ENCODE measurements at regions not wholly inside any gene's neighbourhood (a gene's known extent, or its start where the extent isn't known, plus 50 kb on each side); places are given as distances from the start of the nearest gene placed in this dataset.

DNA sequence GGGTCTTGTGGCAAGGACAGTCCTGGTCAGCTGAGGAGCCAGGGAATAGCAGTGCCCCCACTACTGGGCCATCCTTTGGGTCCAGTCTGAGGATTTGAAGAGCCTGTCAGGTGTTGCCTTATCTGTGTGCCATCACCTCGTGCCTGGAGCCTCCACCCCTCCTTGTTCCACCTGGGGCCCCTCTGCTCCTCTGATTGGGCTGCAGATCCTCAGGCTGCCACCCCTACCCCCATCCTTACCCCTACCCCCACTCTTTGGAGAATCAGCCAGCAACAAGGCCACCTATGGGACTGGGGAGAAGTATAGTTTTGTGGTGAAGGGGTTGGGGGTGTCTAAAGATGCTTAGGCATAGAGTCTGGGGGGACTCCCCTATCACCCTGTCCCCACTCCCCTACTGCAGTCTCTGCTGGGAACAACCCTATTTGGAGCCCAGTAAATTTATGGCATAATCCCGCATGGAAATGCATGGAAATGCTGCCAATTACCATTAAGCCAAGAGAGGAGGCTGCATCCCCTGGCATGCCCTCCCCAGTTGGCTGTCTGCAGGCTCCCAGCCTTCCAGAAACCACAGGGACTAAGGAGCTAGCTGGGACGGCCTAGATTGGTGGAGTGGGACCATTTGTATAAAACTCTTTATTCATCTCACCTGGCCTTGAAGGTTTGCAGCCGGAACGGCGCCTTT lies 142.7 kb upstream of the CSF3R start:
- no peak overlapping the region for H3K9ac ChIP-seq (ENCODE audit: insufficient read length)
- H3K4me3 ChIP-seq, result no peak overlapping the region
- TF ChIP-seq FOXP2 (optimal IDR thresholded peaks at IDR 0.05; ENCODE audit: control extremely low read depth, extremely low read length, insufficient read depth) (no peak), POLR2AphosphoS5 (IDR thresholded peaks at IDR 0.05; ENCODE audit: borderline replicate concordance, low read depth, low read length) (no peak), EZH2 (IDR thresholded peaks at IDR 0.05) (no peak)
- no peak for DNase-seq (ENCODE audit: low read depth, low spot score)
- H3K36me3 ChIP-seq (ENCODE audit: insufficient read depth, low read length), result no peaks in the 10 kb centered on the region
- no peak overlapping the region for H3K27ac ChIP-seq
- H3K9me3 ChIP-seq (ENCODE audit: low read depth, low read length), result no peaks in the 10 kb centered on the region

DNA sequence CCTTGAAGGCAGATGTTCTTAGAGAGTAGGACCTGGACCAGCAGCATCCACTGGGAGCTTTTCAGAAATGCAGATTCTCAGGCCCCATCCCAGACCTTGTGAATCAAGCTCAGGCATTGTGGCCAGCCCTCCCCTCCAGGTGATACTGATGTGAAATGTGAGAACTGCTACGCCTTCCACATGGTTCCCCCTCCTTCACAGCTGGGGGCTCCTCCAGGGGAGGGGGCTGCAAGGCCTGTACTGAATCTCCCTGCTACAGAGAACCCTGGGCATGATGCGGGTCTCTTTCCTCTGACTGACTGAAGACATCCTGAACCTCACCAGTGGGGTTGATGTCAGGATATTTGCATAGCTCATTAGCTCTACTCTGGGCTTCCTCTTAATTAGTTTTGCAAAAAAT lies 141.8 kb upstream of the CSF3R start:
- TF ChIP-seq EZH2 (IDR thresholded peaks at IDR 0.05) (no peak), FOXP2 (optimal IDR thresholded peaks at IDR 0.05; ENCODE audit: control extremely low read depth, extremely low read length, insufficient read depth) (no peak), POLR2AphosphoS5 (IDR thresholded peaks at IDR 0.05; ENCODE audit: borderline replicate concordance, low read depth, low read length) (no peak)
- Histone ChIP-seq H3K36me3 (ENCODE audit: insufficient read depth, low read length) (no peaks in the 10 kb centered on the region), H3K9me3 (ENCODE audit: low read depth, low read length) (no peaks in the 10 kb centered on the region), H3K4me3 (no peak overlapping the region), H3K9ac (ENCODE audit: insufficient read length) (no peak overlapping the region), H3K27ac (no peak overlapping the region)
- no peak for DNase-seq (ENCODE audit: low read depth, low spot score)

DNA sequence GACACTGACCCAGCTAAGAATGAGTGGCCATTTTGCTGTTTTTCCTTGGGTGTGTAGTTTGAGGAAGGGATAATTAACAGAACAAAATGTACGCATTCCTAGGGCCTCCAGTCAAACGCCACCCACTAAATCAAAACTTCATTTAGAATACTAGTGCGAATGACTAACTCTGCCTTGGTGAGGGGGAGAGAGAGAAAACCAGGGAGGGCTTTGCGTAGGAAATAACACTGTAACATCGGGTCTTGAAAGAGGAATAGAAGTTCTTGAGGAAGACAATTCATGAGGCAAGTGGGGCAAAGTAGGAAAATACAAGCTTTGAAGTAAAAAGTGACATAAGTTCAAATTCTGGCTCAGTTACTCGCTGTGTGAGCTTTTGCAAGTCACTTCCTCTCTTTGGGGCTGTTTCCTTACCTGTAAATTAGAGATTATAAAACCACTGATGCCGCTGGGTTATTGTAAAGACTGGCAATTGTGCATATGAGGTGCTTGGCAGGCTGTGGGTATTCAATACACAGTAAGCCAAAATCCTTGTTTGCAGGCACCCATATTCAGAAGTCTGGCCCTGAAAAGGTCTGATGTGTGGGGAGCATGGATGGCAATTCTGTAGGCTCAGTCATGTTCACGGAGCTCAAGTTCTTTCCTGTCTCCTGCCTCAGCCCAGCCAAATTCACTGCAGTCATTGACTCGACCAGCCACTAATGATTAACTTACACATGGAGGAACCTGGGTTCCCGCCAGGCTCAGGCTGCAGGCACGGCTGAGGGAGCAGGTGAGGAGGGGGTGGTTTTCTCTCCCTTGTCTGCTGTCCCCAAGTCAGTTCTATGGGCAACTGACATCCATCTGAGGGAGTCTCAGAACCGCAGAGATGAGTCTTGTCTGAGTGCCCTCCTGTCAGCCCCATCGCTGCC lies 140.3 kb upstream of the CSF3R start:
- no peak overlapping the region for H3K27ac ChIP-seq
- DNase-seq (ENCODE audit: low read depth, low spot score), result no peak
- TF ChIP-seq EZH2 (IDR thresholded peaks at IDR 0.05) (no peak), FOXP2 (optimal IDR thresholded peaks at IDR 0.05; ENCODE audit: control extremely low read depth, extremely low read length, insufficient read depth) (no peak), POLR2AphosphoS5 (IDR thresholded peaks at IDR 0.05; ENCODE audit: borderline replicate concordance, low read depth, low read length) (no peak)
- no peak overlapping the region for H3K4me3 ChIP-seq
- H3K36me3 ChIP-seq (ENCODE audit: insufficient read depth, low read length), result no peaks in the 10 kb centered on the region
- no peaks in the 10 kb centered on the region for H3K9me3 ChIP-seq (ENCODE audit: low read depth, low read length)
- H3K9ac ChIP-seq (ENCODE audit: insufficient read length), result no peak overlapping the region

- TF ChIP-seq POLR2AphosphoS5 (IDR thresholded peaks at IDR 0.05; ENCODE audit: borderline replicate concordance, low read depth, low read length) (no peak), FOXP2 (optimal IDR thresholded peaks at IDR 0.05; ENCODE audit: control extremely low read depth, extremely low read length, insufficient read depth) (no peak), EZH2 (IDR thresholded peaks at IDR 0.05) (no peak)
- H3K4me3 ChIP-seq, result no peak overlapping the region
- no peak for DNase-seq (ENCODE audit: low read depth, low spot score)
- no peak overlapping the region for H3K9ac ChIP-seq (ENCODE audit: insufficient read length)
- no peaks in the 10 kb centered on the region for H3K9me3 ChIP-seq (ENCODE audit: low read depth, low read length)
- H3K36me3 ChIP-seq (ENCODE audit: insufficient read depth, low read length), result no peaks in the 10 kb centered on the region
- no peak overlapping the region for H3K27ac ChIP-seq
Observed at GRCh38 chr1:36621531-36621930, 138.8 kb upstream of the CSF3R start.

GRCh38 chr1:36620142-36620541 lies 137.4 kb upstream of the CSF3R start:
- DNase-seq (ENCODE audit: low read depth, low spot score), result no peak
- no peaks in the 10 kb centered on the region for H3K9me3 ChIP-seq (ENCODE audit: low read depth, low read length)
- H3K9ac ChIP-seq (ENCODE audit: insufficient read length), result no peak overlapping the region
- no peaks in the 10 kb centered on the region for H3K36me3 ChIP-seq (ENCODE audit: insufficient read depth, low read length)
- no peak overlapping the region for H3K4me3 ChIP-seq
- H3K27ac ChIP-seq, result no peak overlapping the region
- TF ChIP-seq POLR2AphosphoS5 (IDR thresholded peaks at IDR 0.05; ENCODE audit: borderline replicate concordance, low read depth, low read length), result no peak
- TF ChIP-seq EZH2 (IDR thresholded peaks at IDR 0.05), result no peak
- no peak for TF ChIP-seq FOXP2 (optimal IDR thresholded peaks at IDR 0.05; ENCODE audit: control extremely low read depth, extremely low read length, insufficient read depth)

DNA sequence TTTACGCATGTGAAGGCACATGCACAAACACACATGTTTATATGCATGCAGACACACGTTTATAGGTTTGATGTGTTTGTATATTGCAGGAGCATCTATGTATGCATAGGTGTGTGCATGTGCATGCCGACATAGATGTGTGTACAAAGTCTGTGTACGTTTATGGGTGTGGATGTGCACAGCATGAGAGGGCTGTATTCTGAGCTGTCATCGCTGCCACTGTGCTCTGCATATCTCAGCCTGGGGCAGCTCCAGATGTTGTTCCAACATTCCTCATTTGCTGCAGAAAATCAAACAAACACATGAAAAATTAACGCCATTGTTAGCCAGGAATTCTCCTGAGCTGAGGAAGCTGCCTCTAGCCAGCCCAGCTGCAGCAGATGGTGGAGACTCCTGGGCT lies 132.3 kb upstream of the CSF3R start:
- no peak overlapping the region for H3K9ac ChIP-seq (ENCODE audit: insufficient read length)
- H3K9me3 ChIP-seq (ENCODE audit: low read depth, low read length), result no peaks in the 10 kb centered on the region
- no peak overlapping the region for H3K27ac ChIP-seq
- no peak for DNase-seq (ENCODE audit: low read depth, low spot score)
- H3K4me3 ChIP-seq, result no peak overlapping the region
- no peaks in the 10 kb centered on the region for H3K36me3 ChIP-seq (ENCODE audit: insufficient read depth, low read length)
- TF ChIP-seq POLR2AphosphoS5 (IDR thresholded peaks at IDR 0.05; ENCODE audit: borderline replicate concordance, low read depth, low read length), result no peak

DNA sequence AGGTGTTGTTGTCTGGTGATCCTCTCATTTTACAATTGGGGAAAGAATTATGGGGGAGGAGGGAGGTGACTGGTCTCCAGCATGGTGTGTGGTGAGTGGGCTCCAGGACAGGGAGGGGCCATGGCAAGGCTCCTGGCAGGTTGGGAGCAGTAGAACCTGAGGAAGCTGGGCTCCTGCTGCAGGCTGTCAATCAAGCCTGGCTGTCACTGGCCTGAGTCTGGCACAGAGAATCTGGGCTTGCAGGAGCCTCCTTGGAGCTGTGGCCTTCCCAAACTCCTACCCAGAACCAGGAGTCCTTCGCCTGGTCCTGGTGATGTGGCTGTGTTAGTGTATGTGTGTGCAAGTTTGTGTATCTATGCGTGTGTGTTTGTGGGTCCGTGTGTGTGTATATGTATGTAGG lies 131.9 kb upstream of the CSF3R start:
- no peak for DNase-seq (ENCODE audit: low read depth, low spot score)
- Histone ChIP-seq H3K27ac (no peak overlapping the region), H3K9ac (ENCODE audit: insufficient read length) (no peak overlapping the region), H3K9me3 (ENCODE audit: low read depth, low read length) (no peaks in the 10 kb centered on the region), H3K36me3 (ENCODE audit: insufficient read depth, low read length) (no peaks in the 10 kb centered on the region), H3K4me3 (no peak overlapping the region)
- TF ChIP-seq EZH2 (IDR thresholded peaks at IDR 0.05), result no peak
- no peak for TF ChIP-seq POLR2AphosphoS5 (IDR thresholded peaks at IDR 0.05; ENCODE audit: borderline replicate concordance, low read depth, low read length)
- no peak for TF ChIP-seq FOXP2 (optimal IDR thresholded peaks at IDR 0.05; ENCODE audit: control extremely low read depth, extremely low read length, insufficient read depth)

GRCh38 chr1:36613721-36614120 lies 131.0 kb upstream of the CSF3R start:
- H3K36me3 ChIP-seq (ENCODE audit: insufficient read depth, low read length), result no peaks in the 10 kb centered on the region

More at GRCh38 chr1:36613721-36614120, 131.0 kb upstream of the CSF3R start:
- no peak overlapping the region for H3K27ac ChIP-seq
- H3K9ac ChIP-seq (ENCODE audit: insufficient read length), result no peak overlapping the region
- no peak overlapping the region for H3K4me3 ChIP-seq
- no peak for DNase-seq (ENCODE audit: low read depth, low spot score)
- no peak for TF ChIP-seq POLR2AphosphoS5 (IDR thresholded peaks at IDR 0.05; ENCODE audit: borderline replicate concordance, low read depth, low read length)
- no peak for TF ChIP-seq EZH2 (IDR thresholded peaks at IDR 0.05)
- no peak for TF ChIP-seq FOXP2 (optimal IDR thresholded peaks at IDR 0.05; ENCODE audit: control extremely low read depth, extremely low read length, insufficient read depth)
- H3K9me3 ChIP-seq (ENCODE audit: low read depth, low read length), result no peaks in the 10 kb centered on the region
